H1 (cell line): ENCODE measurements at regions not wholly inside any gene's neighbourhood (a gene's known extent, or its start where the extent isn't known, plus 50 kb on each side); places are given as distances from the start of the nearest gene placed in this dataset.

ENCODE experiments used
- CTCF ChIA-PET: fragments of 300-600 bp; sonication (Branson Sonifier 250); formaldehyde crosslinking; loops from one replicate; lab custom pipeline; 2021; ENCODE audit not compliant: partially characterized antibody; lab: Charles Lee
- POLR2A ChIA-PET: fragments of 300-600 bp; sonication (Branson Sonifier 250); formaldehyde crosslinking; loops from one replicate; lab custom pipeline; 2021; ENCODE audit warnings: inconsistent platforms; ENCODE audit not compliant: partially characterized antibody; lab: Charles Lee
- DNase-seq, 2 experiments: peaks; one replicate each; pipeline versions ENCODE4 v3.0.0 to v3.0.0-alpha.2; 2010 to 2022; ENCODE audit warnings: low spot score in 2 of 2, low read depth in 1 of 2, mixed read lengths in 1 of 2
- FAIRE-seq: peaks from 2 replicates; lab custom pipeline; 2011; peaks lifted over from hg19 to GRCh38; lab: Jason Lieb, UNC
- H2AFZ ChIP-seq: 2 replicates; pipeline ENCODE4 v1.8.1; 2012; ENCODE audit warnings: low read length, inconsistent platforms
- H2AK5ac ChIP-seq: 2 replicates; pipeline ENCODE4 v1.6.1; 2013; ENCODE audit warnings: low read depth, low read length
- H2BK120ac ChIP-seq: replicated peaks from 2 replicates; pipeline ENCODE3; 2013; ENCODE audit warnings: low read depth, low read length, inconsistent platforms
- H2BK12ac ChIP-seq: 2 replicates; pipeline ENCODE4 v1.6.1; 2013; ENCODE audit warnings: low read depth, low read length
- H2BK15ac ChIP-seq: 2 replicates; pipeline ENCODE4 v1.6.1; 2013; ENCODE audit warnings: low read length
- H2BK20ac ChIP-seq: 2 replicates; pipeline ENCODE4 v1.6.1; 2013; ENCODE audit warnings: low read length
- H2BK5ac ChIP-seq: 2 replicates; pipeline ENCODE4 v1.6.1; 2013; ENCODE audit warnings: low read depth, low read length
- H3K14ac ChIP-seq: 2 replicates; pipeline ENCODE4 v1.6.1; 2013; ENCODE audit warnings: inconsistent platforms; ENCODE audit not compliant: insufficient read length
- H3K18ac ChIP-seq: 2 replicates; pipeline ENCODE4 v1.6.1; 2013; ENCODE audit warnings: low read length; ENCODE audit errors: extremely low read depth
- H3K23ac ChIP-seq: 2 replicates; pipeline ENCODE4 v1.6.1; 2013; ENCODE audit warnings: inconsistent platforms; ENCODE audit not compliant: insufficient read length
- H3K23me2 ChIP-seq: 2 replicates; pipeline ENCODE4 v1.6.1; 2013; ENCODE audit warnings: low read depth, low read length
- H3K27ac ChIP-seq: 2 replicates; pipeline ENCODE4 v1.6.1; 2011; ENCODE audit warnings: low read depth, low read length, inconsistent platforms
- H3K27me3 ChIP-seq, 4 experiments: replicated peaks in 1 of 4; 1 replicate in 1 of 4; 2 replicates in 3 of 4; pipeline versions ENCODE4 v1.6.1 to v1.8.1; 2011 to 2013; ENCODE audit warnings: low read length in 3 of 4, mild to moderate bottlenecking in 3 of 4, inconsistent platforms in 2 of 4, mixed read lengths in 2 of 4, moderate library complexity in 1 of 4; ENCODE audit not compliant: control insufficient read depth in 3 of 4, insufficient read depth in 3 of 4; ENCODE audit errors: extremely low read depth in 1 of 4
- H3K36me3 ChIP-seq, 4 experiments: 2 replicates each; pipeline versions ENCODE4 v1.6.1 to v1.8.1; 2011 to 2013; ENCODE audit warnings: mild to moderate bottlenecking in 4 of 4, low read length in 3 of 4, moderate library complexity in 2 of 4, control low read depth in 1 of 4, inconsistent platforms in 1 of 4; ENCODE audit not compliant: insufficient read depth in 4 of 4, control insufficient read depth in 2 of 4
- H3K4ac ChIP-seq: replicated peaks from 2 replicates; pipeline ENCODE3; 2013; ENCODE audit warnings: low read length, low read depth, mixed read lengths, inconsistent platforms; ENCODE audit not compliant: insufficient read length
- H3K4me1 ChIP-seq, 4 experiments: replicated peaks in 1 of 4; 1 replicate in 1 of 4; 2 replicates in 3 of 4; pipeline versions ENCODE4 v1.6.1 to v1.8.1; 2011 to 2013; ENCODE audit warnings: low read length in 3 of 4, inconsistent platforms in 2 of 4, mixed read lengths in 1 of 4; ENCODE audit not compliant: insufficient read depth in 4 of 4, control insufficient read depth in 3 of 4
- H3K4me2 ChIP-seq, 2 experiments: 2 replicates each; pipeline versions ENCODE4 v1.6.1 to v1.8.1; 2011 to 2013; ENCODE audit warnings: low read depth in 2 of 2, low read length in 2 of 2, control low read depth in 1 of 2, inconsistent platforms in 1 of 2, mild to moderate bottlenecking in 1 of 2; ENCODE audit not compliant: insufficient read depth in 1 of 2
- H3K4me3 ChIP-seq, 4 experiments: fragments of 200-600, 300-600 bp in 1 of 4; sonication (generic), shearing (Covaris generic), sonication (Bioruptor Twin) in 1 of 4; 2 replicates each; pipeline versions ENCODE4 v1.5.1 to v1.8.1; 2011 to 2016; ENCODE audit warnings: low read length in 4 of 4, low read depth in 3 of 4, control low read depth in 2 of 4, inconsistent platforms in 2 of 4, mild to moderate bottlenecking in 2 of 4, mixed read lengths in 1 of 4, moderate library complexity in 1 of 4; ENCODE audit not compliant: insufficient read depth in 2 of 4; ENCODE audit errors: extremely low read depth in 1 of 4
- H3K56ac ChIP-seq: replicated peaks from 2 replicates; pipeline ENCODE3; 2013; ENCODE audit warnings: low read depth, mild to moderate bottlenecking, mixed read lengths, low read length, inconsistent platforms; ENCODE audit not compliant: insufficient read length
- H3K79me1 ChIP-seq: 2 replicates; pipeline ENCODE4 v1.6.1; 2013; ENCODE audit warnings: low read depth, low read length, control low read depth
- H3K79me2 ChIP-seq, 2 experiments: 2 replicates each; pipeline versions ENCODE4 v1.6.1 to v1.8.1; 2012 to 2013; ENCODE audit warnings: low read length in 2 of 2, mild to moderate bottlenecking in 2 of 2, inconsistent platforms in 1 of 2; ENCODE audit not compliant: insufficient read depth in 2 of 2, control insufficient read depth in 1 of 2
- H3K9ac ChIP-seq, 4 experiments: replicated peaks in 1 of 4; 1 replicate in 1 of 4; 2 replicates in 3 of 4; pipeline versions ENCODE4 v1.6.1 to v1.8.1; 2011 to 2013; ENCODE audit warnings: low read depth in 3 of 4, low read length in 3 of 4, control low read depth in 2 of 4, mild to moderate bottlenecking in 2 of 4, moderate library complexity in 2 of 4, inconsistent platforms in 1 of 4; ENCODE audit errors: extremely low read depth in 1 of 4
- H3K9me3 ChIP-seq, 2 experiments: 2 replicates each; pipeline versions ENCODE4 v1.6.1 to v1.8.1; 2012 to 2013; ENCODE audit warnings: mild to moderate bottlenecking in 2 of 2, moderate library complexity in 2 of 2, control low read depth in 1 of 2, inconsistent platforms in 1 of 2, low read depth in 1 of 2, low read length in 1 of 2, mixed read lengths in 1 of 2; ENCODE audit not compliant: insufficient read depth in 2 of 2
- H4K20me1 ChIP-seq, 2 experiments: replicated peaks in 1 of 2; 2 replicates each; pipeline versions ENCODE3 to v1.8.1; 2011 to 2013; ENCODE audit warnings: inconsistent platforms in 2 of 2, low read length in 2 of 2, mild to moderate bottlenecking in 1 of 2; ENCODE audit not compliant: insufficient read depth in 2 of 2, control insufficient read depth in 1 of 2
- H4K5ac ChIP-seq: 2 replicates; pipeline ENCODE4 v1.6.1; 2013; ENCODE audit warnings: low read length, low read depth, mixed read lengths, inconsistent platforms; ENCODE audit not compliant: insufficient read length
- H4K8ac ChIP-seq: 2 replicates; pipeline ENCODE4 v1.8.0; 2013; ENCODE audit warnings: mild to moderate bottlenecking, moderate library complexity, low read length, inconsistent platforms; ENCODE audit not compliant: insufficient read depth; ENCODE audit errors: extremely low read depth
- H4K91ac ChIP-seq: replicated peaks from 2 replicates; pipeline ENCODE3; 2013; ENCODE audit warnings: low read length, mixed read lengths, inconsistent platforms; ENCODE audit not compliant: insufficient read length
- ATF2 ChIP-seq: IDR thresholded peaks from 2 replicates; pipeline ENCODE4 v1.6.1; 2012; ENCODE audit warnings: low read length, inconsistent platforms
- CEBPB ChIP-seq: IDR thresholded peaks from 2 replicates; pipeline ENCODE4 v1.6.1; 2012; ENCODE audit warnings: low read depth, low read length
- SRF ChIP-seq: IDR thresholded peaks from 2 replicates; pipeline ENCODE4 v1.6.1; 2011; ENCODE audit warnings: mild to moderate bottlenecking, low read depth, low read length, moderate library complexity
- WGBS, 2 experiments: shearing (Covaris generic) in 1 of 2; methylation state at CpG; one replicate each; pipeline versions ENCODE4 v1.1.6 to v1.1.7; 2013 to 2015; ENCODE audit warnings: low lambda C conversion rate in 2 of 2, mixed read lengths in 2 of 2, inconsistent platforms in 1 of 2, low coverage in 1 of 2, missing lambda C conversion rate in 1 of 2; ENCODE audit not compliant: insufficient replicate concordance in 2 of 2, insufficient coverage in 1 of 2, insufficient read length in 1 of 2; ENCODE audit errors: extremely low coverage in 1 of 2, missing lambda C conversion rate in 1 of 2; 5-methylcytosine and 5-hydroxymethylcytosine counted together

GRCh38 chr7:91411060-91411459, 146.8 kb downstream of the FZD1 start:
- no peak overlapping the region for H3K23ac ChIP-seq
- peak; percentile 72; the same call in 1 of the 2 replicates for TF ChIP-seq SRF
- 0 out of 2 replicates have a peak, but pooled peaks have one; percentile 28 for TF ChIP-seq CEBPB
- TF ChIP-seq ATF2, result no peak
- no peak overlapping the region for H4K5ac ChIP-seq
- H2BK15ac ChIP-seq, result no peak overlapping the region
- no peak overlapping the region for H3K4me2 ChIP-seq
- no peak overlapping the region for H3K4me3 ChIP-seq
- H4K8ac ChIP-seq, result no peak overlapping the region
- H4K91ac ChIP-seq, result no peak overlapping the region
- no peak overlapping the region for H3K4ac ChIP-seq
- no peak overlapping the region for H2BK5ac ChIP-seq
- H3K79me2 ChIP-seq, result no peaks in the 10 kb centered on the region
- H2BK12ac ChIP-seq, result no peak overlapping the region
- no peaks in the 10 kb centered on the region for H3K79me1 ChIP-seq
- no peaks in the 10 kb centered on the region for H3K9me3 ChIP-seq
- H2BK20ac ChIP-seq, result no peak overlapping the region
- no peak overlapping the region for H2AK5ac ChIP-seq
- WGBS, 2 experiments, result 65% methylated on average over 4 of the region's 4 CpGs; no CpG with 5 or more reads in 1 of the 2 experiments
- no peak overlapping the region for H3K14ac ChIP-seq
- peaks cover 0 to 1% (median 0%) of the 10 kb centered on the region in 4 experiments; a peak in 1 of 7 replicates for H3K27me3 ChIP-seq
- no peak overlapping the region for H3K56ac ChIP-seq
- H3K23me2 ChIP-seq, result no peaks in the 10 kb centered on the region
- ChIA-PET POLR2A (no interaction called here), CTCF (no interaction called here)
- FAIRE-seq, result no peak
- H4K20me1 ChIP-seq, result no peaks in the 10 kb centered on the region
- no peak overlapping the region for H2AFZ ChIP-seq
- no peak overlapping the region for H3K9ac ChIP-seq
- H2BK120ac ChIP-seq, result no peak overlapping the region
- no peak for DNase-seq
- no peaks in the 10 kb centered on the region for H3K36me3 ChIP-seq
- no peak overlapping the region for H3K27ac ChIP-seq
- H3K18ac ChIP-seq, result no peak overlapping the region
- no peaks in the 10 kb centered on the region for H3K4me1 ChIP-seq
